IPS-20b (cell line): ENCODE measurements at regions not wholly inside any gene's neighbourhood (a gene's known extent, or its start where the extent isn't known, plus 50 kb on each side); places are given as distances from the start of the nearest gene placed in this dataset.
"Not testable (repeated sequence)": the region's sequence is repeated elsewhere in the genome, so short reads cannot be mapped to it uniquely, and the experiment has no call there.

ENCODE experiments used
- H3K27ac ChIP-seq: one replicate; pipeline ENCODE4 v1.5.1; 2013; ENCODE audit warnings: low read length
- H3K27me3 ChIP-seq: 2 replicates; pipeline ENCODE4 v1.6.1; 2013; ENCODE audit warnings: mild to moderate bottlenecking, low read length, inconsistent platforms; ENCODE audit not compliant: insufficient read depth
- H3K36me3 ChIP-seq: 2 replicates; pipeline ENCODE4 v1.6.1; 2013; ENCODE audit warnings: low read depth, mild to moderate bottlenecking, inconsistent platforms, low read length, moderate library complexity; ENCODE audit not compliant: insufficient read depth
- H3K4me1 ChIP-seq: 2 replicates; pipeline ENCODE4 v1.6.1; 2013; ENCODE audit warnings: mild to moderate bottlenecking, control low read depth, inconsistent platforms, low read length, moderate library complexity; ENCODE audit not compliant: insufficient read depth
- H3K4me3 ChIP-seq: 2 replicates; pipeline ENCODE4 v1.5.1; 2013; ENCODE audit warnings: mild to moderate bottlenecking, low read length, inconsistent platforms
- H3K9ac ChIP-seq: 2 replicates; pipeline ENCODE4 v1.6.1; 2013; ENCODE audit warnings: low read depth, mild to moderate bottlenecking, inconsistent platforms, low read length, moderate library complexity
- H3K9me3 ChIP-seq: 2 replicates; pipeline ENCODE4 v1.6.1; 2013; ENCODE audit warnings: mild to moderate bottlenecking, low read depth, low read length, inconsistent platforms; ENCODE audit not compliant: insufficient read depth

DNA sequence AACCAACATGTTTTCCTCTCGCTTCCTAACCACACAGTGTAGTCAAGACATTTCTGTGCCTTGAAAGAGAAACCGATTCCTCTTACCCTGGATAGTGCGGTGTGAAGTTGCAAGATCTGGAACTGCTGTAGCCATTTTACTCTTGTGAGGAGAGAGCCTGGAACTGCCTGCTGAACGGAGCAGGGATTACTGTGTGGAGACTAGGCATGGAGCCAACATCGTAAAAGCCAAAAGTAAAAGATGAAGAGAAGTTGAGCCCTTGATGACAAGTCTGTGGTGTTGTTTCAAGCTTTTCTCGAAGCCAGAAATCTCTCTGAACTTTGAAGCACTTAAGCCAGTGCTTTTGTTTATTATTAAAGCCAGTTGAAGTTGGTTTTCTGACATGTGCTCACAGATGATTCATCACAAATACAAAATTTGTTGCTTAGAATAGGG, 110.1 kb upstream of the GRIN3A start:
- no peaks in the 10 kb centered on the region for H3K27me3 ChIP-seq
- H3K9ac ChIP-seq = no peak overlapping the region
- H3K4me1 ChIP-seq = no peaks in the 10 kb centered on the region
- H3K36me3 ChIP-seq = no peaks in the 10 kb centered on the region
- H3K9me3 ChIP-seq = no peaks in the 10 kb centered on the region
- no peak overlapping the region for H3K27ac ChIP-seq
- H3K4me3 ChIP-seq = no peak overlapping the region

- H3K9ac ChIP-seq = no peak overlapping the region
- H3K4me1 ChIP-seq = no peaks in the 10 kb centered on the region
- no peaks in the 10 kb centered on the region for H3K9me3 ChIP-seq
- H3K4me3 ChIP-seq = no peak overlapping the region
- H3K36me3 ChIP-seq = no peaks in the 10 kb centered on the region
- H3K27ac ChIP-seq = no peak overlapping the region
- H3K27me3 ChIP-seq = no peaks in the 10 kb centered on the region
Observed at GRCh38 chr9:101846161-101846560, 107.7 kb upstream of the GRIN3A start.

GRCh38 chr9:101840694-101841188, 102.3 kb upstream of the GRIN3A start:
- Histone ChIP-seq H3K4me1 (no peaks in the 10 kb centered on the region), H3K4me3 (no peak overlapping the region), H3K27me3 (no peaks in the 10 kb centered on the region), H3K27ac (no peak overlapping the region), H3K9me3 (no peaks in the 10 kb centered on the region), H3K9ac (no peak overlapping the region), H3K36me3 (no peaks in the 10 kb centered on the region)

DNA sequence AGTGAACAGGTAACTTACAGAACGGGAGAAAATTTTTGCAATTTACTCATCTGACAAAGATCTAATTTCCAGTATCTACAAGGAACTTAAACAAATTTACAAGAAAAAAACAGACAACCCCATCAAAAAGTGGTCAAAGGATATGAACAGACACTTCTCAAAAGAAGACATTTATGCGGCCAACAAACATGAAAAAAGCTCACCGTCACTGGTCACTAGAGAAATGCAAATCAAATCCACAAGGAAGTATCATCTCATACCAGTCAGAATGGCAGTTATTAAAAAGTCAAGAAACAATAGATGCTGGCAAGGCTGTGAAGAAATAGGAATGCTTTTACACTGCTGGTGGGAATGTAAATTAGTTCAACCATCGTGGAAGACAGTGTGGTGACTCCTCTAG, 100.5 kb upstream of the GRIN3A start:
- H3K4me3 ChIP-seq, H3K4me1 ChIP-seq, H3K27me3 ChIP-seq, H3K9me3 ChIP-seq, H3K9ac ChIP-seq, H3K36me3 ChIP-seq, H3K27ac ChIP-seq: not testable (repeated sequence)

DNA sequence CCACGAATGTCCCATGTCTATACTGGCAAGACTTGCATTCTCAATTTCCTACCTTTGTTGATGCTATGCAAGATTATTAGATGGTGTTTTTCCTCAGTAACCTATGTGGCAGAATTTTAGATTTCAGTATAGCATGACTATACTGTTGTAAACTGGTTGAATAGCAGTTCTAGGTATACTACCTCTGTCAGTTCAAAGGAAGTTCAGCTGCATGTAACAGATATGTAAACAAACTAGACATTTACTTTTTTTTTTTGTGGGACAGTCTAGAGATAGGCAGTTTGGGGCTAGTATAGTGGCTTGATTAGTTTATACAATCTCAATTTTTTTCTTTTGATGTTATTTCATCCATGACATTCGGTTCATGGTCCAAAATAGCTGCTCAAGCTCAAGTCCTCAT, 97.6 kb upstream of the GRIN3A start:
- no peak overlapping the region for H3K27ac ChIP-seq
- H3K4me1 ChIP-seq = no peaks in the 10 kb centered on the region
- no peaks in the 10 kb centered on the region for H3K36me3 ChIP-seq
- H3K9me3 ChIP-seq = no peaks in the 10 kb centered on the region
- H3K9ac ChIP-seq = no peak overlapping the region
- no peaks in the 10 kb centered on the region for H3K27me3 ChIP-seq
- no peak overlapping the region for H3K4me3 ChIP-seq

DNA sequence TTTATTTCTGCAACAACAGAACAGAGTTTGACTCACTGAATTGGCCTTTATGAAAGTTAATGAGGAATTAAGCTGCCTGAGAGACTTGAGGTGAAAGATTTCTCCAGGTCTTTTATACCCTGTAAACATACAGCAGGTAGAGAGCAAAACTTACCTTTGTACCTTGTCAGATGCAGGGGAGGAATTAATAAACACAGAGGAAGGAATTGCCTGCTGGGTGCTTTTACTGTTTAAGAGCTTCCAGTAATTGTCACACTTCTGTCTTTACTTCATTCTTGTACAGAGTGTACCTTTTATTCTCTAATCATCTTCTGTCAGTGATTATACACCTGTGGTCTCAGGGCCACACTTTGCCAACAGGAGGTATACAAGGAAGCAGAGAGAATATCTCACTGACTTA, 94.0 kb upstream of the GRIN3A start:
- H3K27me3 ChIP-seq = no peaks in the 10 kb centered on the region
- H3K36me3 ChIP-seq = no peaks in the 10 kb centered on the region
- H3K27ac ChIP-seq = no peak overlapping the region
- no peak overlapping the region for H3K4me3 ChIP-seq
- H3K4me1 ChIP-seq = no peaks in the 10 kb centered on the region
- H3K9ac ChIP-seq = no peak overlapping the region
- no peaks in the 10 kb centered on the region for H3K9me3 ChIP-seq

DNA sequence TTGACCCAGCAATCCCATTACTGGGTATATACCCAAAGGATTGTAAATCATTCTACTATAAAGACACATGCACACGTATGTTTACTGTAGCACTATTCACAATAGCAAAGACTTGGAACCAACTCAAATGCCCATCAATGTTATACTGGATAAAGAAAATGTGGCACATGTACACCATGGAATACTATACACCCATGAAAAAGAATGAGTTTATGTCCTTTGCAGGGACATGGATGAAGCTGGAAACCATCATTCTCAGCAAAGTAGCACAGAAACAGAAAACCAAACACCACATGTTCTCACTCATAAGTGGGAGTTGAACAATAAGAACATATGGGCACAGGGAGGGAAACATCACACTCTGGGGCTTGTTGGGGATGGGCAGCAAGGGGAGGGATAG, 83.0 kb upstream of the GRIN3A start:
- not testable (repeated sequence) for H3K27me3 ChIP-seq, H3K9ac ChIP-seq, H3K27ac ChIP-seq, H3K36me3 ChIP-seq, H3K4me3 ChIP-seq, H3K4me1 ChIP-seq, H3K9me3 ChIP-seq

DNA sequence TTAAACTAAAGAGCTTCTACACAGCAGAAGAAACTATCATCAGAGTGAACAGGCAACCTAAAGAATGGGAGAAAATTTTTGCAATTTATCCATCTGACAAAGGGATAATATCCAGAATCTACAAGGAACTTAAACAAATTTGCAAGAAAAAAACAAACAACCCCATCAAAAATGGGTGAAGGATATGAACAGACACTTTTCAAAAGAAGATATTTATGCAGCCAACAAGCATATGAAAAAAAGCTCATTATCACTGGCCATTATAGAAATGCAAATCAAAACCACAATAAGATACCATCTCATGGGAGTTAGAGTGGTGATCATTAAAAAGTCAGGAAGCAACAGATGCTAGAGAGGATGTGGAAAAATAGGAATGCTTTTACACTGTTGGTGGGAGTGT, 82.5 kb upstream of the GRIN3A start:
- H3K27me3 ChIP-seq, H3K27ac ChIP-seq, H3K4me1 ChIP-seq, H3K36me3 ChIP-seq, H3K9me3 ChIP-seq, H3K4me3 ChIP-seq, H3K9ac ChIP-seq: not testable (repeated sequence)

DNA sequence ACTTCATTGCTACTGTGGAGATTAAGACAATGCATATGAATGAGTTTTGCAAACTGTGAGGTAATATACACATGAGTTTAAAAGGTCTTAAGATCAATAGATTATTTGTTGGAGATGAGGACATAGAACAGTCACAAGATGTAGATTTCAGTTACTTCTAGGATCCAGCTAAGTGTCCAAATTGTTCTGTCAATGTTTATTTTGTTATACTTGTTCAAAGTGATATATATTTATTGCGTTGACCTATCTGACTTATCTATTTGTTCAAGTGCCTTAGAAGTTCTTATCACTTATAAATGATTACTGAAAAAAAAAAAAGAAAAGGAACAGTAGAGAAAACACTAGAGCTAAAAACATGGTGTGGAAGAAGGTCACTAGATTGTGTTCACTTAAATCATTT, 75.6 kb upstream of the GRIN3A start:
- H3K4me1 ChIP-seq = no peaks in the 10 kb centered on the region
- no peak overlapping the region for H3K27ac ChIP-seq
- H3K4me3 ChIP-seq = no peak overlapping the region
- no peaks in the 10 kb centered on the region for H3K9me3 ChIP-seq
- no peaks in the 10 kb centered on the region for H3K36me3 ChIP-seq
- no peak overlapping the region for H3K9ac ChIP-seq
- H3K27me3 ChIP-seq = no peaks in the 10 kb centered on the region

- H3K4me3 ChIP-seq, H3K27ac ChIP-seq, H3K36me3 ChIP-seq, H3K9me3 ChIP-seq, H3K9ac ChIP-seq, H3K4me1 ChIP-seq, H3K27me3 ChIP-seq: not testable (repeated sequence)
Observed at GRCh38 chr9:101807879-101808278, 69.4 kb upstream of the GRIN3A start.

GRCh38 chr9:101796044-101796443, 57.6 kb upstream of the GRIN3A start:
- H3K9me3 ChIP-seq = no peaks in the 10 kb centered on the region
- no peak overlapping the region for H3K4me3 ChIP-seq
- no peak overlapping the region for H3K27ac ChIP-seq
- no peaks in the 10 kb centered on the region; the same call in 1 of the 2 replicates for H3K27me3 ChIP-seq
- H3K9ac ChIP-seq = no peak overlapping the region
- H3K4me1 ChIP-seq = no peaks in the 10 kb centered on the region
- H3K36me3 ChIP-seq = no peaks in the 10 kb centered on the region

GRCh38 chr9:101795147-101795546, 56.7 kb upstream of the GRIN3A start:
- no peak overlapping the region for H3K27ac ChIP-seq
- no peaks in the 10 kb centered on the region for H3K4me1 ChIP-seq
- H3K27me3 ChIP-seq = peaks cover 6% of the 10 kb centered on the region; the same call in 1 of the 2 replicates
- H3K9ac ChIP-seq = no peak overlapping the region
- H3K9me3 ChIP-seq = no peaks in the 10 kb centered on the region
- no peaks in the 10 kb centered on the region for H3K36me3 ChIP-seq
- no peak overlapping the region for H3K4me3 ChIP-seq

DNA sequence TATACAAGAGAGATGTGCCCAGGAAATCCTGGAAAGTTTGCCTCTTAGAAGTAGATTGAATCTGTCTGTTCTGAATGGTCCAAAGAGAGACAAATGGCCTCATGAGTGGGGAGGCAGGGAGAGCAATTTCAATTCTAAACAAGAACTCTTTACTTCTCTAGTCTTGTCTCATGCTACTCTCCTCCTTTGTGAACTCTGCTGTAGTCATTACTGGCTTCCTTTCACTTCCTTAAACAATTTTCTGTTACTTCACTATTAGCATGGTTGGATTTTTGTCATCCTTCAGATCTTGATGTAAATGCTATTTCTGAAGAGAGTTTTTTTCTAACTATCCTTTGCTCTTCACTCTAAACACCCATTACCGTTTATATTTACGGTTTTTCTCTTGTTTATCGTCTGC, 54.0 kb upstream of the GRIN3A start:
- Histone ChIP-seq H3K4me3 (no peak overlapping the region), H3K9me3 (no peaks in the 10 kb centered on the region), H3K27me3 (peaks cover 7% of the 10 kb centered on the region; the same call in 1 of the 2 replicates), H3K36me3 (no peaks in the 10 kb centered on the region), H3K9ac (no peak overlapping the region), H3K4me1 (no peaks in the 10 kb centered on the region), H3K27ac (no peak overlapping the region)
